IPS-11a (cell line): ENCODE measurements at regions not wholly inside any gene's neighbourhood (a gene's known extent, or its start where the extent isn't known, plus 50 kb on each side); places are given as distances from the start of the nearest gene placed in this dataset.

ENCODE experiments used
- H3K4me3 ChIP-seq: one replicate; pipeline ENCODE4 v1.5.1; 2013; ENCODE audit warnings: low read depth, low read length, control low read depth

DNA sequence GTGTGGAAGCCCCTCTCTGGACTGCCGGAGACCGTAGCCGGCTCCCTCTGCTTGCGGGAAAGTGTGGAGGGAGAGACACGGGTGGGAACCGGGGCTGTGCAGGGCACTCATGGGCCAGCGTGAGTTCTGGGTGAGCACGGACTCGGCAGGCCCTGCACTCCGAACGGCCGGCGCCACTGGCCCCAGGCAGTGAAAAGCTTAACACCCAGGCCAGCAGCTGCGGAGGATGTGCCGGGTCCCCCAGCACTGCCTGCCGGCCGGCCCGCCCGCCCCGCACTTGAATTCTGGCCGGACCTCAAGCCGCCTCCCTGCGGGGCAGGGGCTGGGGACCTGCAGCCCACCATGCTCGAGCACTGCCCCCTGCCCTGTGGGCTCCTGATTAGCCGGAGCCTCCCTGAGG lies 147.0 kb downstream of the FGF9 start:
- no peak overlapping the region for H3K4me3 ChIP-seq

GRCh38 chr13:21822029-21822428 lies 151.2 kb downstream of the FGF9 start:
- no peak overlapping the region for H3K4me3 ChIP-seq

DNA sequence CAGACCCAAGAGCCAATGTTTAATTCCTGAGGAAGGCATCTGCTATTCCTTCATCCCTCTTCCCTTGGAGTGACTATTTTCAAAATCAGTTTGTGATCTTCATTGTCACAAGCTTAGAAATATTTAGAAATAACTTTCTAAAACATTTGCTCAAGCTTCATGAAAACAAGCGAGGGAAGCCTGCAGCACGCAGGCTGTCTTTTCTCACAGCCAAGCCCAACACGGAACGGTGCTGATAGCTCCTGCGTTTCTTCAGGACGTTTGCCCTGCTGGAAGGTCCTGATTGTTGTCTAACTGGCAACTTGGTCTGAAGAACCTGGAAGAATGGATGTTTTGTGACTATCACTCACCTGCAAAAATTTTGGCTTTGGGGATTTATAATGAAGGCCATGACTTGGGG lies 152.5 kb downstream of the FGF9 start:
- H3K4me3 ChIP-seq, result no peak overlapping the region

- no peak overlapping the region for H3K4me3 ChIP-seq
Observed at GRCh38 chr13:21823949-21824348, 153.1 kb downstream of the FGF9 start.

DNA sequence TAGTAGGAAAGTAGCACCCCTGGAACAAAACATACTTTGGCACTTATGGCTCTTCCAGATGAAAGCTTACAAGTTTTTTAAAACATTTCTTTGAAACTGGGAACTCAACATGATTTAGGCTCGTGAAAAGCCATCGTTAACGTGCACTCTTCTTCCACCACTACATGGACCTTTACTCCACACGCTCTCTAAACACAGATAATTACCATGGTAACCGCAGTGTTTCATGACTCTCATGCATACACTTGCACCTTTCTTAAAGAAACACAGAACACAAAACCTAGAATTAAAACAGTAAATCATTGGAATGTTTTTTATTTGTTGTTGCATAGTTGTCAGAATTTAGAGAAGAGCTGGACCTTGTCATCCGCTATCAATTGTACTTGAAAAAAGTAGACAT lies 154.3 kb downstream of the FGF9 start:
- no peak overlapping the region for H3K4me3 ChIP-seq

DNA sequence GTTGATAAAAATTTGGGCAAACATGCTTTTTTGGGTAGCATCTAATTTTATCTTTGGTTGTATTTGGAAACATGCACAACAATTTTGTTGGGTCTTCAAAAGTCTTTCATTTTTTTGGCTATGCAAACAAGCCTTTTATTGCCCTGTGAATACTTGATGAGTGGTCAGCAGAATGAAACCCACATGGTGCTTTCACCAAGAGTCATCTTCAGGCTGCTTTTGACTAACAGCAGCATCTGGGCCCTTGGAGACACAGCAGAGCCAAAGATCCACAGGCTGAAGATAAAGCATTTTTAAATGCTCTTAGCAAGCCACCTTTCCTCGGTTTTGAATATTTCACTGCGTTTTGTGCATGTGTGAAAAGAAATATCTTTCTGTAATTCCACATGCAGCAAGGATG lies 154.9 kb downstream of the FGF9 start:
- H3K4me3 ChIP-seq, result no peak overlapping the region

DNA sequence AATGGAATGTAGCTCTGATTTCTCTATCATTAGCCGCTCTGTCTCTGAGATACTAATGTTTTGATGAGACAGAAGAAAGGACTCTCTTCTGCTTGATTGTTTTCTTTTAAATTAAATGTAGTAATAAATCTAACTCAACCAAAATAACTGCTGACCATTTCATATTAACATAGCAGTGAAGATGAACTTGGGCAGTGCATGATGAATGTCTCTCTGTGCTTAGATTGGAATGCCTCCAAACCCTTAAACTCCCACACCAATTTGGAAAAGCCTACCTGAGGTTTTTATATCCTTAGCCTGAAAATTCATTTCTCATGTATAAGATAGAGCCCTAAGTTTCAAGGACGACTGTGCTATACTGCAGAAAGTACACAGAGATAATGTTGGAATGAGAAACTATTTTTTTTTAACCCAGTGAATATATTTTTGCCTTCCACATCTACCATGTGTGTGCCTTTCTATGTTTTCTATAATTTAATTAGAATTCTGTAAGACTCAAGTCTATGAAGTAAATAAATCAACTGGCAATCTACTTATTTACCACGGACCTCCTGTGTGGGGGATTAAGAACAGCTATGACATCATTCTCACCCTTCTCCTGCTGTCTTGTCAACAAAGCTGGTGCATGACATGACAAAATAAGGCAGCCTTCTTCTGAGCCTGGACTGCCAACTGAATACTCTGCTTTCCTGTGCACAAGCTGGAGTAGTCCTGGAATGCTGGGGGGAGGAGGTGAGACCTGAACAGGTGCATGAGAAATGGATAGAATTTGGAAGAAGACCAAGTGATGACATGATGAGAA lies 155.5 kb downstream of the FGF9 start:
- no peak overlapping the region for H3K4me3 ChIP-seq

DNA sequence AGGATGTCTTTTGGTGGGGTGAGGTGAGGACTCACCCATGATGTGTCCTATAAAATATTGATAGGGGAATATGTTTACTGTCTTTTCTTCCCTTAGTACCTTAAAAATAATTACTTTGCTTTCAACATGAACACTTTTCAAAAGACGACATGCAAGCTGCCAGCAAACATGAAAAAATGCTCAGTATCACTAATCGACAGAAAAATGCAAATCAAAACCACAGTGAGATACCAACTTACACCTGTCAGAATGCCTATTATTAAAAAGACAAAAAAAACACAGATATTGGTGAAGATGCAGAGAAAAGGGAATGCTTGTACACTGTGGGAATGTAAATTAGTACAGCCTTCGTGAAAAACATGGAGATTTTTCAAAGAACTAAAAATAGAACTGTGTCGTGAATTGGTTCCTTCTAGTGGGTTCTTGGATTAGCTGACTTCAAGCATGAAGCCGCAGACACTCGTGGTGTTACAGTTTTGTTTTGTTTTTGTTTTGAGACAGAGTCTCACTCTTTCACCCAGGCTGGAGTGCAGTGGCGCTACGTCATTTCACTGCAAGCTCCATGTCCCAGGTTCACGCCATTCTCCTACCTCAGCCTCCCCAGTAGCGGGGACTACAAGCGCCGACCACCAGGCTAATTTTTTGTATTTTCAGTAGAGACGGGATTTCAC lies 160.9 kb downstream of the FGF9 start:
- no peak overlapping the region for H3K4me3 ChIP-seq

- H3K4me3 ChIP-seq, result no peak overlapping the region
Observed at GRCh38 chr13:21833921-21834320, 163.0 kb downstream of the FGF9 start.

DNA sequence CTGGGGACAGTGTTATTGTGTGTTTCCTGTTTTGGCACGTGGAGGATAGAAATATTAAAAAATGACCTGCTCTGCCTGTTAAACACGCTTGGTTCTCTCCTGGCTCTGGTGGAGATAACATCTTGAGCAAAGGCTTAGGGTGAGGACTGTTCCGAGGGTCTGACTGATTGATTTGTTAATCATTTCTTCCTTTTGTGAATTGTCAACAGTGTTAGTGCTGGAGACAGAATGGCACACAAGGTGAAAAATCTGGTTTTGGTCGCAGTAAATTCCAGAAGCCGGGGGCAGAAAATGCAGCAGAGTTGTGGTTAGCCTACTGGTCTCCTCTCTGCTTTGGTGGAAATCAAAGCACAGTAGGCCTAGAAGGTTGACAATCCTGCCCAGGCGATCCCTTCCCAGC lies 163.6 kb downstream of the FGF9 start:
- no peak overlapping the region for H3K4me3 ChIP-seq

DNA sequence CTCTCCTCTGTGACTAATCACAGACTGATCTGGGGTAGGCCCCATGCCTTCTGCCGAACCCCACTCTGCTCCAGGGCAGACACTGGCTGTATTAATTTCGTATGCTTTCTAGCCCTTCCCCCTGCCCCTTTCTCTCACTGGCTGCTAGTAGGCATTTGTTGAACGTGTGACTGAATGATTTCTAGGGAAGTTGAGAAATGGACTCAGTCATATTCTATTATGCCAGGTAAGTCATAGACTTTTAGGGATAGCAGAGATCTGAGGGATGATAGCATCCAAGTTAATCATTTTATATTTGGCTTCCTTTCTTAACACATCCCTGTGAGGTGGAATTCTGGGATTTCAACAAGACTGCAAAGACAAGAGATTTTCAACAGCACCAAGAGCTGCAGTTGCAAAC lies 166.4 kb downstream of the FGF9 start:
- no peak overlapping the region for H3K4me3 ChIP-seq

- H3K4me3 ChIP-seq, result no peak overlapping the region
Observed at GRCh38 chr13:21837841-21838551, 167.1 kb downstream of the FGF9 start.

DNA sequence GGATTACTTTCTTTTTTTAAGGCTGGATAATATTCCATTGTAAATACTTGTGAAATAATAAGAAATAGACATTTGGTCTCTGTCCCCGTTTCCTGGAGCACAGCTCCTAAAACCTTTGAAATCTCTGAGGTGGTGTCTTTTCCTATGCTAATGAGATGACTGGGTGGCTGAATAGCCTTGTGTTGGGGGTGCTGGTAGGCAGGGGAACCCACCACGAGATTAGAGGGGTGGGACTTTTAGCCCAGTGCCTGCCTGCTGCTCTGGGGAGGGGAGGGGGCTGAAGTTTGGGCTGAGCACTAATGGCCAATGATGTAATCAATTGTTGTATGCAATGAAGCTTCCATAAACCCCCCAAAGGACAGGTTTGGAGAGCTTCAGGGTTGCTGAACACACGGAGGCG lies 175.7 kb downstream of the FGF9 start:
- H3K4me3 ChIP-seq, result no peak overlapping the region

DNA sequence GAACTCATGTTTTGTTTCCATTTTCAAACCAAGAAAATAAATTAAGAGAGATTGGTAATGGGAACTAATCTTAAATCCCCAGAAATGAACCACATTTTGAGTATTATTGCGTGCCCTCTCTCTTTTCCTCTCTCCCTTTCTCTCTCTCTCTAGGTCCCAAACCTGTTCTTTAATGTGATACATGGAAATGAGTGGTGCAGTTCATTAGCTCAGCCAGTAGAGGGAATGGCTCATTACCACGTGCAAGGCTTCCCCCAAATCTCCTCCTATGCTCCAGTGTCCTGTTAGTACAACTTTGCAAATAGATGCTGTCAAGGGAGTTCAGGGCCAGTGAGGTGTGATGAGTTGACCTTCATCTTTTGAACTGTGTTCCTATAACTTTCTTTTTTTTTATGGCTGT lies 178.4 kb downstream of the FGF9 start:
- H3K4me3 ChIP-seq, result no peak overlapping the region

GRCh38 chr13:21850013-21851006 lies 179.4 kb downstream of the FGF9 start:
- no peak overlapping the region for H3K4me3 ChIP-seq

GRCh38 chr13:21852043-21852442 lies 181.2 kb downstream of the FGF9 start:
- H3K4me3 ChIP-seq, result no peak overlapping the region

- H3K4me3 ChIP-seq, result no peak overlapping the region
Observed at GRCh38 chr13:21853779-21854178, 182.9 kb downstream of the FGF9 start.

DNA sequence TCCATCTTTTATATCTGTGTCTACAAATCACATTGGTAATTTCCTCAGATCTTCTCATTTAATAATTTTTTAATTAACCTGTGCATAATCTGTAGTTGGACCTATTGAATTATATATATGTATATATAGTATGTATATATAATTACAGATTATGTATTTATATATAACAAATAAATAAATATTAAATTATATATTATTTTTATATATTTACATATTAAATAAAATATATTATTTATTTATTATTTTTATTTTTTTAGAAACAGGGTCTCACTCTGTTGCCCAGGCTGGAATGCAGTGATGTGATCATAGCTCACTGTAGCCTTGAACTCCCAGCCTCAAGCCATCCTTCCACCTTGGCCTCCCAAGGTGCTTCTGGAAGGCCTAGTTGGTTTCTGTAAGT lies 197.9 kb downstream of the FGF9 start:
- no peak overlapping the region for H3K4me3 ChIP-seq

DNA sequence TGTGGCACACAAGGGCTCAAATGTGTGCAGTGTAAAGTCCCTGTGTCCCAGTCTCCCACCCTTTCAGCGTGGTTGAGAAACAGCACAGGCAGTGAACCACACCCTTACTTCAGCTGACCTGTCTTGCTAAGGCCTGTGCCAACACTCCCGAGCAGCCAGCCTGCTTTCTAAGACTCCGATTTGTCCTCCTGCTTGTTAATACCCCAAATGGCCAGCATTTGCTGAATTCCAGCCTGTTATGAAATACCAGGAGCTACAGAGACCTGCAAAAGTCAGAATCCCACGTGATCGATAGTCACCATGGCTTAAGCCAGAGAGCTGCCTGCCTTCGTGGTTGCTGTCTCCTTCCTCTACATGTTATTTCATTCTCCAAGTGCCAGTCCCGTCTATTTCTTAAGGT lies 200.5 kb downstream of the FGF9 start:
- no peak overlapping the region for H3K4me3 ChIP-seq

- no peak overlapping the region for H3K4me3 ChIP-seq
Observed at GRCh38 chr13:21871919-21872318, 201.0 kb downstream of the FGF9 start.

DNA sequence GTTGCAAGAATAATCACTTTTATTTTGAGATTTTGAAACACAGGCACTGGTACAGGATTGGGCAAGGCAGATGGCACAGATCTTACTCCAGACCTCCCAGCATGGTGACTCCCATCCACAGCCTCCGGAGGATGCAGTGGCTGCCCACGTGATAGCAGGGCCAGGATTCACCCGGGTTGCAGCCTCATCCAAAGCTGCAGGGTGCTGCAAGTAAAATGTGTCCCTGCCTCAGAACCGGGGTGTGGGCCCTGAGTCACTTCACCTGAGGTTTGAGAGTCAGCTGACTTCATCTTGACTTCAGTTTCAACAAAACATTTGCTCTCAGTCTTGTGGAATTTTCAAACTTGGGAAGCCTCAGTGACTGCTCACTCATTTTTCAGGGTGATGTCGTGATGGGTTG lies 201.9 kb downstream of the FGF9 start:
- no peak overlapping the region for H3K4me3 ChIP-seq
